ENCODE measurements at regions not wholly inside any gene's neighbourhood (a gene's known extent, or its start where the extent isn't known, plus 50 kb on each side); places are given as distances from the start of the nearest gene placed in this dataset.
A peak's percentile ranks its signal among the peaks of the same experiment; 100 is the strongest.

DNA sequence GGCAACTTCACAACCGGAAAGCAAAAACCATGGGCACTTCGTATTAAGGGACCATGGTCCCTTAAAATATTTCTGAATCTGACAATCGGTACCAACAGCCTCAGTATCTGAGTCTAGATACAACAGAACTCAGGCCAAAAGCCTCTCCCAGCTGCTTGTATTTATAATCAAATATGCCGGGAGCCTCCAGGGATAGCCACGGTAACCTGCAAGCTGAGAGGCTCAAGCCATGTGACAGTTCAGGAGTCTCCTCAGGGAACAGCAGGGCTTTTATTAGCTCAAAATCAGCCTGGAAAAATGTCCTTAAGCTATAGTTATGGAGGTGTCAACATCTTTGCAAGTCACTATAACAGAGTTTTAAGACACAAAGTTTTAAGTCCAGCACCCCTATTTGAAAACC, 352.8 kb upstream of the GYPC start:
- Mint-ChIP-seq H3K9me3 (no peaks in the 10 kb centered on the region), H3K27ac (no peak overlapping the region), H3K27me3 (no peaks in the 10 kb centered on the region), H3K4me1 (no peaks in the 10 kb centered on the region), H3K36me3 (no peaks in the 10 kb centered on the region), H3K4me3 (no peak overlapping the region)
- ATAC-seq (replicated peaks) (no peak), DNase-seq (no peak)

DNA sequence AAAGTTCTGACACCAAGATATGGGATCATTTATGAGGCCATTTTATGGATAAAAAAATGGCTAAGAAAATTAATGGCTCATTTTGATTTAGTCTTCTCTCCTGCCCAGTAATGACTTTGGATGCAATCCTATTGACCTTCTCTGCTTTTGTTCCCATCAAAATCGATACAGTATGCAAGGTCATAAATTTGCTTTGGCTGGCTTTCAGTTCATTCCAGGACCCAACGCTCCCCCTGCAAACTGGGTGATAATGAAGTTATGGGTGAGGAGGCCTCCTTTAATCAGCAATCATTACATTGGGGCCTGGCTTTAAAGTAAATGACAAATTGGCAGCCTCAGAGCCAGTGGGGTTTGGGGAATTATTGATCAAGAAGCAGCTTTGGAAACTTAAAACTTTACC, 351.8 kb upstream of the GYPC start:
- Mint-ChIP-seq H3K4me1 (no peaks in the 10 kb centered on the region), H3K27ac (no peak overlapping the region)

DNA sequence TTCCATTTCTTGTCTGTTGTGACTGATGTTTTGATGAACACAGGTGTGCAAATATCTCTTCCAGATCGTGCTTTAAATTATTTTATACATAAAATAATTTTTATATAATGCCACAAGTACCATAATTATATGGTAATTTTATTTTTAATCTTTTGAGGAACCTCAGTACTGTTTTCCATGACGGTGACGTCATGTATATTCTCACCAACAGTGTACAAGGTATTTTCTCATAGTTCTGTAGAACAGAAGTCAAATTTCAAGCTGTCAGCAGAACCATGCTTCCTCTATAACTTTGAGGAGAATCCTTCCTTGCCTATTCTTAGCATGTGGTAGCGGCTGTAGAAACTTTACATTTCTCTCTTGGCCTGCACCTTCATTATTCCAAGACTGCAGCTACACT, 349.4 kb upstream of the GYPC start:
- no peak overlapping the region for H3K27ac Mint-ChIP-seq
- no peaks in the 10 kb centered on the region for H3K9me3 Mint-ChIP-seq
- no peaks in the 10 kb centered on the region for H3K4me1 Mint-ChIP-seq
- no peak for DNase-seq
- H3K27me3 Mint-ChIP-seq, result no peaks in the 10 kb centered on the region
- ATAC-seq (replicated peaks), result no peak
- no peaks in the 10 kb centered on the region for H3K36me3 Mint-ChIP-seq
- no peak overlapping the region for H3K4me3 Mint-ChIP-seq

More for the DNA sequence above, 351.8 kb upstream of the GYPC start:
- no peaks in the 10 kb centered on the region for H3K36me3 Mint-ChIP-seq
- H3K9me3 Mint-ChIP-seq, result no peaks in the 10 kb centered on the region
- H3K27me3 Mint-ChIP-seq, result no peaks in the 10 kb centered on the region
- ATAC-seq (replicated peaks), result no peak
- no peak overlapping the region for H3K4me3 Mint-ChIP-seq
- no peak for DNase-seq

DNA sequence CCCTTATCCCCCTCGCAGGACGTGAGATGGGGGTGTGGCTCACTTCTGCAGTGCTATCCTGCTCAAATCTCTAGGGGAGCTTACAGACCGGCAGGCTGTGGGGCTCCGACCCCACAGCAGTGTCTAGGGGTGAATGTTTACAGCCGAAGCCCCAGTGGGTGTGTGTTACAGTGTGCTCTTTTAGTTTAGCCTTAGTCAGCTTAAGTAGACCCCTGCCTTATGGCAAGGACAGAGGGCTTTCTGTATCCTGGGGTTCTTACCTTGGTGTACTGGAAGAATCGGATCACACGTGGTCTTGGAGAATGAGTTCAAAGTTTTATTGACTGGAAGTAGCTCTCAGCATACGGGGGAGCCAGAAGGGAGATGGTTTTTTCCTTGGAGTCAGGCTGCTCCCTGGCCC, 348.2 kb upstream of the GYPC start:
- no peak overlapping the region for H3K27ac Mint-ChIP-seq
- no peaks in the 10 kb centered on the region for H3K9me3 Mint-ChIP-seq
- H3K36me3 Mint-ChIP-seq, result no peaks in the 10 kb centered on the region
- ATAC-seq (replicated peaks) (no peak), DNase-seq (no peak)
- H3K4me3 Mint-ChIP-seq, result no peak overlapping the region
- H3K4me1 Mint-ChIP-seq, result no peaks in the 10 kb centered on the region
- H3K27me3 Mint-ChIP-seq, result no peaks in the 10 kb centered on the region

DNA sequence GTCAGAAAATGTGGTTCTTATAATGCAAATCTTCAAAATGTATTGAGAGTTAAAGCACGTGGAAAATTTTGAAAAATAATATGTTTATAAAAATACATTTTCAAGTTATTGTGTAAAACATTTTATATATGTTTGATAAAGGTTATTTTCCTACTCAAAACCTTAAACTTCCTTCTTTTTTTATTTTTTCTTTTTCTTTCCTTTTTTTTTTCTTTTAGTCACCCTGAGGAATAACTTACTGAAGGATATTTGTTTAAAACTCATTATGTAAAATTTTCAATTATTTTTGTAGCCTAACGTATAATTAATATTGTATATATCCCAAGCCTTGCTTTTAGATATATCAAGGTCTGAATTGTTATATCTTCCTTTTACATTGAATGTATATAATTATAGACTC, 346.8 kb upstream of the GYPC start:
- no peak for ATAC-seq (replicated peaks)
- H3K4me1 Mint-ChIP-seq, result no peaks in the 10 kb centered on the region
- H3K36me3 Mint-ChIP-seq, result no peaks in the 10 kb centered on the region
- H3K27me3 Mint-ChIP-seq, result no peaks in the 10 kb centered on the region
- no peak overlapping the region for H3K4me3 Mint-ChIP-seq
- no peak overlapping the region for H3K27ac Mint-ChIP-seq
- H3K9me3 Mint-ChIP-seq, result no peaks in the 10 kb centered on the region
- DNase-seq, result no peak

DNA sequence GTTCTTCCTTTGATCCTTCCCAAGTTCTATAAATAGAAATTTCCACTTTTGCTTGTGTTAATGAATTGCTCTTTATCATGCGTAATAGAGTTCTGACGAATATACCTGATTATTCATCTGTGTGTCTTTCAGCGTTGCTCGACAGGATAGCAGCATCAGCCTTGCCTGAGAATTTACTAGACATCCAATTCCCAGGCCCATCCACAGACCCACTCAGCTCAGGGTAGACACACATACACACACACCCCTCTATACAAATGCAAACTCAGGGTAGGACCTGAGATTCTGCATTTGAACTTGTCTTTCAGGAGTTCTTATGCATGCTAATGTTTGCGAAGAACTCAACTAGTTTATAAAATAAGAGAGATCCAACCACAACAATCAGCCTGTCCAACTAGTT, 343.4 kb upstream of the GYPC start:
- Mint-ChIP-seq H3K27ac (no peak overlapping the region), H3K27me3 (no peaks in the 10 kb centered on the region)
- no peak for DNase-seq

DNA sequence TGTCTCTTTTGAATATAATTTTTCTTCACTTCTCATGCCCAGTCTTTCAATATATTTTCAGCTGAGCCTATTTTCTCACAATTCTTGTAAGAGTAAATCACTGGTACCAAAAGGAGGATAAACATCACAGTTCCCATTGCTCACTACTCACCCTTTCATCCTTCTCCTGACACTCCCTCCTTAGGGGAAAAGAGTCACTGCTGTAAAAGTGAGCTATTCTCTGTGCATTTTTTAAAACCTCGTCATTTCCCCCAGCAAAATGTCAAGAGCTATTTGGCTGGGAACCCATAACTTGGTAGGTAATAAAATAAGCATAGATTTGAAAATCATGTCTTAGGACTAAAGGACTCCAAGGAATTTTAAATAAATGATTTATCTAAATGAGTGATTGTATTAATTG, 340.1 kb upstream of the GYPC start:
- Mint-ChIP-seq H3K4me1 (no peaks in the 10 kb centered on the region), H3K4me3 (no peak overlapping the region), H3K27me3 (no peaks in the 10 kb centered on the region), H3K9me3 (no peaks in the 10 kb centered on the region), H3K27ac (no peak overlapping the region), H3K36me3 (no peaks in the 10 kb centered on the region)
- ATAC-seq (replicated peaks), result no peak
- DNase-seq, result no peak

More for the DNA sequence above, 343.4 kb upstream of the GYPC start:
- Mint-ChIP-seq H3K36me3 (no peaks in the 10 kb centered on the region), H3K4me1 (no peaks in the 10 kb centered on the region), H3K4me3 (no peak overlapping the region), H3K9me3 (no peaks in the 10 kb centered on the region)
- no peak for ATAC-seq (replicated peaks)

DNA sequence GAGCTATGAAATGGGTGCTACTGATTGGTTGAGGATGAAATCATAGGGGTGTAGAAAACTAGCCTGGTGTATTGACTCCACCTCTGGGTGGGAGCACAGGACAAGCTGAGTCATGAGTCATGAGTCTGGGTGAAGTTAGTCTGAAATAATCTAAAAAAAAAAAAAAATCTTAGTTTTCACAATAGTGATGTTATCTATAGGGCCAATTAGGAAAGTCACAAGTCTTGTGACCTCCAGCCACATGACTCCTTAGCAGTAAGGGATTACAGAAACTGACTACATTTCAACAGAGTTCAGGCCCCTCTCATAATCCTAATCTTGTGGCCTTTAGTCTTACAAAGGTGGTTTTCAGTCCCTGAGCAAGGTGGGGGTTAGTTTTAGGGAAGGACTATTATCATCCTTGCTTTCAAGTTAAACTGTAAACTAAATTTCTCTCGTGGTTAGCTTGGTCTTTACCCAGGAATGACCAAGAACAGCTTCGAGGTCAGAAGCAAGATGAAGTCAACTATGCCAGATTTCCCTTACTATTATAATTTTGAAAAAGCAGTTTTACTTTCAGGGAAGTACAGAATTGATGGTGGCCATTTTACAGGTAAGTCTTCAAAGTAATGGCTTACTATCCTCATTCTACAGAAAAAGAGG, 338.0 kb upstream of the GYPC start:
- Mint-ChIP-seq H3K9me3 (no peaks in the 10 kb centered on the region), H3K4me3 (no peak overlapping the region), H3K36me3 (no peaks in the 10 kb centered on the region), H3K27ac (no peak overlapping the region), H3K27me3 (no peaks in the 10 kb centered on the region), H3K4me1 (no peaks in the 10 kb centered on the region)
- ATAC-seq (replicated peaks) (peak in 1 of 2 donors; percentile 16), DNase-seq (no peak)

DNA sequence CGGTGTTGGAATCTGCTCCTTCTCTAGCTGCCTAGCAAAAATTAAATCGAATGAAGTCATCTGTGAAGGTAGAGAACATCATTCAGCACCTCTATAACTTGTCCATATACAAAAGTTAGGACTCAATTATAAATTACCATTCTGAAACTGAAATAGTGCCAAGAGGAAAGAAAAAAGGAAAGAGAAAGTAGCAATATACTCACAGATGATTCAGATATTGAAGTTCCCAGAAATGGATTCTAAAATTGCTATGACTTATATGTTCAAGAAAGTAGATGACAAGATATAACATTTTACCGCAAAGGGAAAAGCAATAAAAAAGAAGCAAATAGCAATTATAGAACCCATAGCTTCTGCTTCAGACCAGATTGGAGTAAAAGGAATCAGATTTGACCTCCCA, 333.6 kb upstream of the GYPC start:
- H3K9me3 Mint-ChIP-seq, result no peaks in the 10 kb centered on the region
- no peaks in the 10 kb centered on the region for H3K36me3 Mint-ChIP-seq
- no peaks in the 10 kb centered on the region for H3K27me3 Mint-ChIP-seq
- DNase-seq (no peak), ATAC-seq (replicated peaks) (no peak)
- no peak overlapping the region for H3K27ac Mint-ChIP-seq
- H3K4me3 Mint-ChIP-seq, result no peak overlapping the region
- no peaks in the 10 kb centered on the region for H3K4me1 Mint-ChIP-seq

DNA sequence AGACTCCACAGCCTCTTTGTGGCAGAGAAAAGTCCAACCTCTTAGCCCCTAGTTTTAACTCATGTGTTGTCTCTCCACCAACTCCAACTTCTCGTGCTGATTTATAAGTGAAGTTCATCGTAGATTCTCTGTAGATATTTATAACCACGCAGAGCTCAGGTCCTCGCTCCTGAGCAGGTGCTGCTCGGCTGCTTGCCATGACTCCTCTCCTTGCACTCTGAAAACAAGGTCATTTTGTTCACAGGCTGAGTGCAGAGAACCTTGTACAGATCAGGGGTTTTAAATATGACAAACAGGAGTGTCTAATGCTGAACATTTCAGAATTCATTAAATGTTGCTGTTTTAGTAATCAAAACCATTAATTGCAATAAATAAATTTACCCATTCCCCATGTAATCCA, 330.8 kb upstream of the GYPC start:
- Mint-ChIP-seq H3K27me3 (no peaks in the 10 kb centered on the region), H3K9me3 (peaks cover 0 to 2% of the 10 kb centered on the region in 2 donors), H3K27ac (no peak overlapping the region), H3K4me3 (no peak overlapping the region), H3K36me3 (no peaks in the 10 kb centered on the region), H3K4me1 (no peaks in the 10 kb centered on the region)
- no peak for DNase-seq
- ATAC-seq (replicated peaks), result no peak

DNA sequence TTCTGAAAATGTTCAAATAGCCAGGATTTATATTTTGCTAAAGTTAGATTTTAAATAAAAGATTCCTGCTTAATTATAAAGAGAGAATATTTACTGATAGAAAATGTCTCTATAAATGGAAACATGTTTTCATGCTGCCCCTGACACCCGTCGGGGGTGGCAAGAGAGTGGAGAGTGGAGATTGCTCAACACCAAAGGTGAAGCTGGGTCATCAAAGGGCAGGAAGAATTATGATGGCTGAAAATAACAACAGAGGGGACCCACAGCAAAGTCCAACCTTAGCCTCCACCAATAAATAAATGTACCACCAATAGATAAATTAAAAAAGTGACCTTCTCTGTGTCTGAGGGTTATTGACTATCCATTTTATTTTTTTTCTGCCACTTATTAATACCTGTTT, 326.8 kb upstream of the GYPC start:
- Mint-ChIP-seq H3K4me3 (no peak overlapping the region), H3K27ac (no peak overlapping the region), H3K4me1 (no peaks in the 10 kb centered on the region), H3K36me3 (peaks cover 0 to 1% of the 10 kb centered on the region in 2 donors), H3K9me3 (peaks cover 18 to 25% of the 10 kb centered on the region in 2 donors), H3K27me3 (no peaks in the 10 kb centered on the region)
- ATAC-seq (replicated peaks) (no peak), DNase-seq (no peak)

DNA sequence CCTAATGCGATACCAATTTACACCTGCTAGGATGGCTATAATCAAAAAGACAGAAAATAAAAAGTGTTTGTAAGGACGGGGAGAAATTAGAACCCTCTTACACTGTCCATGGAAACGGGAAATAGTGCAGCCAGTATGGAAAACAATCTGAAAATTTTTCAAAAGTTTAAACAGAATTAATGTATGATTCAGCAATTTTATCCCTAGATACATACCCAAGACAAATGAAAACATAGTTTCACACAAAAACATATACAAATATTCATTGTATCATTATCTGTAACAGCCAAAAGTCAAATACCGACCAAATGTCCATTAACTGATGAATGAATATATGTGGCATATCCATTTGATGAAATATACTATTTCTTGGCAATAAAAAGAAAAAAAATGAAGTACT, 313.5 kb upstream of the GYPC start:
- no peak overlapping the region for H3K27ac Mint-ChIP-seq
- no peak overlapping the region for H3K4me3 Mint-ChIP-seq
- peaks cover 5 to 8% of the 10 kb centered on the region in 2 donors for H3K9me3 Mint-ChIP-seq
- ATAC-seq (replicated peaks) (no peak), DNase-seq (no peak)
- H3K36me3 Mint-ChIP-seq, result no peaks in the 10 kb centered on the region
- H3K4me1 Mint-ChIP-seq, result no peaks in the 10 kb centered on the region
- H3K27me3 Mint-ChIP-seq, result peaks cover 0 to 3% of the 10 kb centered on the region in 2 donors

DNA sequence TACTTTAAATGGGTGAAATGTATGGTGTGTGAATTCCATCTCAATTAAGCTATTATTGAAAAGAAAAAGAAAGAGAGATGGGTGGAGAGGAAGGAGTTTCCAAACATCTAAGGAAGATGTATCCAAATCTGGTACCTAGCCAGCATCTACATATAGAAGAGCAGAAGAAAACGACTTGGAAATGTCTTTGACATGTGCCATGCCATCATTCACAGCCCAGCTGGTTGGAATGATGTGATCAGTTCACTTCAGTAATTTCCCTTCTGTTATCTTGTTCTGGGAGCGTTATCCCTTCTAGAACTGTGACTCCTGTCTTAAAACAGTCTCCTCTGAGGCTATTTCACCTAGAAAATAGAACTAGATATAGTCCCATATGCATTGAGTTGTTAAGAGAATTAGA, 312.8 kb upstream of the GYPC start:
- Mint-ChIP-seq H3K4me3 (no peak overlapping the region), H3K27ac (no peak overlapping the region), H3K27me3 (peaks cover 0 to 3% of the 10 kb centered on the region in 2 donors), H3K36me3 (no peaks in the 10 kb centered on the region), H3K9me3 (peaks cover 4 to 8% of the 10 kb centered on the region in 2 donors), H3K4me1 (no peaks in the 10 kb centered on the region)
- ATAC-seq (replicated peaks) (no peak), DNase-seq (no peak)

DNA sequence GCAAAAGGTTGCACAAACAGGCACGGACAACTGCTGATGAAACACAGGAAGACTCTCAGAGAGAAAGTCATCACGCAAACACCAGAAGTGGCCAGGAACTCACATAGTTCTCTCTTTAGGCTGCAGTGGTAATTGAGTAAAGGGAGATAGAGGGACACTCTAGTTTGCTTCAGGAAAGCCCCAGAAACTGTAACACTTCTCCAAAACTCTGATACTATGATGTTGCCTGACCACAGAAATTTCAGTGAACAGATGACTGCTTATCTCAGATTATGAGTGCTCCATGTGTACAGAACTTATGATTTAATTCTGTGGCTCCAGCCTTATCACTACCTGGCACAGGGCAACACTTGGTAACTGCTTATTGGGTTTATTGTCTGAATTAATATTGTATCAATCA, 311.5 kb upstream of the GYPC start:
- peaks cover 0 to 3% of the 10 kb centered on the region in 2 donors for H3K27me3 Mint-ChIP-seq

DNA sequence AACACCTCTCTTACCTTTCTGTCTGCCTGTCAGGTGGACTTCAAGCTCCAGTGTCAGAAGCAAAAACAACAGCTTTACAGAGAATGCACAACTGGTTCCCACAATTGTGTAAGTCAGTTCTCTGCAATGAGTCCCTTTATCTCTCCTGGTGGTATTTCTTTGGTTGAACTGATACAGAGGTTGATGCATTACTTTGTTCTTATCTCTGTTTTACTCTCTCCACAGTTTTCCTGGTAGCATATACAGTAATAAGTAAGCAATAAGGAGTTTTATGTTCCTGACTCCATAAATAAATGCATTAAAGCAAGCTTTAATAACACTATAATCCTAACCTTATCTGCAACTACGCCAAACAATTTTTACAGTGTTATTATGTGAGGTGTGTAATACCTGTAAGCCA, 310.3 kb upstream of the GYPC start:
- no peak overlapping the region for H3K4me3 Mint-ChIP-seq
- H3K9me3 Mint-ChIP-seq, result no peaks in the 10 kb centered on the region
- no peaks in the 10 kb centered on the region for H3K4me1 Mint-ChIP-seq
- no peak overlapping the region for H3K27ac Mint-ChIP-seq
- H3K36me3 Mint-ChIP-seq, result no peaks in the 10 kb centered on the region
- H3K27me3 Mint-ChIP-seq, result peaks cover 0 to 3% of the 10 kb centered on the region in 2 donors
- DNase-seq, result no peak
- ATAC-seq (replicated peaks), result no peak

More for the DNA sequence above, 311.5 kb upstream of the GYPC start:
- no peak overlapping the region for H3K27ac Mint-ChIP-seq
- peaks cover 0 to 2% of the 10 kb centered on the region in 2 donors for H3K9me3 Mint-ChIP-seq
- no peak for DNase-seq
- peak; percentile 75 to 91 for ATAC-seq (replicated peaks)
- H3K36me3 Mint-ChIP-seq, result no peaks in the 10 kb centered on the region
- H3K4me1 Mint-ChIP-seq, result no peaks in the 10 kb centered on the region
- no peak overlapping the region for H3K4me3 Mint-ChIP-seq

DNA sequence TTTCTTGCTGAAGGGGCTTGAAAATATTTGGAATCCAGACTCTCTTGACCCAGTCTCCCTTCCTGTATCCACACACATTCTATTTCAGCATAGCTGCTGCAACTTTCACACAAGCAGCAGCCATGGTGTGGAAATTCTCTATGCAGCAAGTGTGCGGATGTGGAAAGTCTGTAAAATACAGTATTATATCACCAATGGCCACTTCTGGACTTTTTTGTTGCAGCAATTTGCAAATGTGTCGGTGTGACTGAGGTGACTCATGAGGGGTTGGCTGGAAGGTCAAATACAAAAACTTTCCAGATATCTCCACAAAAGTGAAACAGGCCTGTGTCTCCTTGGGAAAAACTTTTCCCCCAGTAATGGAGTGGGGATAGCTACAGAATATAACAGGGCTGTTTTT, 299.3 kb upstream of the GYPC start:
- Mint-ChIP-seq H3K4me1 (no peaks in the 10 kb centered on the region), H3K27ac (no peak overlapping the region), H3K36me3 (no peaks in the 10 kb centered on the region), H3K27me3 (no peaks in the 10 kb centered on the region), H3K4me3 (no peak overlapping the region), H3K9me3 (peaks cover 0 to 2% of the 10 kb centered on the region in 2 donors)
- DNase-seq (no peak), ATAC-seq (replicated peaks) (no peak)
